ENCODE measurements at regions not wholly inside any gene's neighbourhood (a gene's known extent, or its start where the extent isn't known, plus 50 kb on each side); places are given as distances from the start of the nearest gene placed in this dataset.

- TF ChIP-seq, protein P1, sequence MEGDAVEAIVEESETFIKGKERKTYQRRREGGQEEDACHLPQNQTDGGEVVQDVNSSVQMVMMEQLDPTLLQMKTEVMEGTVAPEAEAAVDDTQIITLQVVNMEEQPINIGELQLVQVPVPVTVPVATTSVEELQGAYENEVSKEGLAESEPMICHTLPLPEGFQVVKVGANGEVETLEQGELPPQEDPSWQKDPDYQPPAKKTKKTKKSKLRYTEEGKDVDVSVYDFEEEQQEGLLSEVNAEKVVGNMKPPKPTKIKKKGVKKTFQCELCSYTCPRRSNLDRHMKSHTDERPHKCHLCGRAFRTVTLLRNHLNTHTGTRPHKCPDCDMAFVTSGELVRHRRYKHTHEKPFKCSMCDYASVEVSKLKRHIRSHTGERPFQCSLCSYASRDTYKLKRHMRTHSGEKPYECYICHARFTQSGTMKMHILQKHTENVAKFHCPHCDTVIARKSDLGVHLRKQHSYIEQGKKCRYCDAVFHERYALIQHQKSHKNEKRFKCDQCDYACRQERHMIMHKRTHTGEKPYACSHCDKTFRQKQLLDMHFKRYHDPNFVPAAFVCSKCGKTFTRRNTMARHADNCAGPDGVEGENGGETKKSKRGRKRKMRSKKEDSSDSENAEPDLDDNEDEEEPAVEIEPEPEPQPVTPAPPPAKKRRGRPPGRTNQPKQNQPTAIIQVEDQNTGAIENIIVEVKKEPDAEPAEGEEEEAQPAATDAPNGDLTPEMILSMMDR (IDR thresholded peaks at IDR 0.05; ENCODE audit: low read depth, low read length), result no peak
- no peak for TF ChIP-seq MAX (IDR thresholded peaks at IDR 0.05; ENCODE audit: low read depth, low read length)
Measured at GRCh38 chr3:14333621-14334020, 68.8 kb upstream of the SLC6A6 start.

All from NB4 (cell line).